H9 (cell line): ENCODE measurements at regions not wholly inside any gene's neighbourhood (a gene's known extent, or its start where the extent isn't known, plus 50 kb on each side); places are given as distances from the start of the nearest gene placed in this dataset.
"Not testable (repeated sequence)": the region's sequence is repeated elsewhere in the genome, so short reads cannot be mapped to it uniquely, and the experiment has no call there.

Experiments used
- DNase-seq: peaks from one replicate; pipeline ENCODE4 v3.0.0-alpha.2; 2017
- H2AFZ ChIP-seq: one replicate; pipeline ENCODE4 v1.6.1; 2013; ENCODE audit warnings: mild to moderate bottlenecking, low read length, control low read depth, moderate library complexity
- H2AK5ac ChIP-seq: 2 replicates; pipeline ENCODE4 v1.6.1; 2013; ENCODE audit warnings: low read length, control low read depth, mixed read lengths; ENCODE audit not compliant: insufficient read length
- H2BK120ac ChIP-seq: one replicate; pipeline ENCODE4 v1.6.1; 2013; ENCODE audit warnings: low read depth, mild to moderate bottlenecking, low read length, control low read depth, inconsistent platforms; ENCODE audit not compliant: poor library complexity, severe bottlenecking
- H2BK12ac ChIP-seq: 2 replicates; pipeline ENCODE4 v1.6.1; 2013; ENCODE audit warnings: low read length, control low read depth, mixed read lengths, low read depth; ENCODE audit not compliant: insufficient read length
- H2BK15ac ChIP-seq: 2 replicates; pipeline ENCODE4 v1.6.1; 2013; ENCODE audit warnings: low read depth, low read length, control low read depth
- H2BK20ac ChIP-seq: one replicate; pipeline ENCODE4 v1.6.1; 2013; ENCODE audit warnings: low read depth, mild to moderate bottlenecking, low read length, control low read depth, inconsistent platforms; ENCODE audit not compliant: poor library complexity, severe bottlenecking
- H2BK5ac ChIP-seq: 2 replicates; pipeline ENCODE4 v1.6.1; 2013; ENCODE audit warnings: low read length, control low read depth, mixed read lengths; ENCODE audit not compliant: insufficient read length
- H3K14ac ChIP-seq: 2 replicates; pipeline ENCODE4 v1.6.1; 2013; ENCODE audit warnings: low read length, control low read depth; ENCODE audit not compliant: insufficient read depth
- H3K18ac ChIP-seq: 2 replicates; pipeline ENCODE4 v1.6.1; 2013; ENCODE audit warnings: low read depth, mild to moderate bottlenecking, mixed read lengths, low read length, control low read depth; ENCODE audit not compliant: insufficient read length
- H3K23ac ChIP-seq: 2 replicates; pipeline ENCODE4 v1.6.1; 2013; ENCODE audit warnings: low read length, control low read depth, mixed read lengths, low read depth; ENCODE audit not compliant: insufficient read length
- H3K23me2 ChIP-seq: 2 replicates; pipeline ENCODE4 v1.6.1; 2013; ENCODE audit warnings: low read depth, mild to moderate bottlenecking, mixed read lengths, low read length, control low read depth; ENCODE audit not compliant: insufficient read length, poor library complexity, severe bottlenecking
- H3K27ac ChIP-seq: 2 replicates; pipeline ENCODE4 v1.5.1; 2013; ENCODE audit warnings: low read length, control low read depth, mixed read lengths, low read depth; ENCODE audit not compliant: insufficient read length
- H3K27me3 ChIP-seq: 2 replicates; pipeline ENCODE4 v1.6.1; 2013; ENCODE audit warnings: low read length, control low read depth, inconsistent platforms; ENCODE audit not compliant: insufficient read depth
- H3K4ac ChIP-seq: 2 replicates; pipeline ENCODE4 v1.6.1; 2013; ENCODE audit warnings: low read depth, mild to moderate bottlenecking, control low read depth, inconsistent platforms, low read length, moderate library complexity
- H3K4me1 ChIP-seq: 2 replicates; pipeline ENCODE4 v1.6.1; 2013; ENCODE audit warnings: low read length, control low read depth, inconsistent platforms; ENCODE audit not compliant: insufficient read depth
- H3K4me2 ChIP-seq: 2 replicates; pipeline ENCODE4 v1.6.1; 2013; ENCODE audit warnings: low read length, control low read depth, mixed read lengths; ENCODE audit not compliant: insufficient read length, insufficient read depth
- H3K56ac ChIP-seq: 2 replicates; pipeline ENCODE4 v1.6.1; 2013; ENCODE audit warnings: low read depth, mild to moderate bottlenecking, mixed read lengths, low read length, control low read depth; ENCODE audit not compliant: insufficient read length
- H3K79me1 ChIP-seq: 2 replicates; pipeline ENCODE4 v1.6.1; 2013; ENCODE audit warnings: low read depth, mild to moderate bottlenecking, moderate library complexity, low read length, control low read depth, inconsistent platforms; ENCODE audit not compliant: insufficient read depth, poor library complexity, severe bottlenecking
- H3K79me2 ChIP-seq: 2 replicates; pipeline ENCODE4 v1.6.1; 2013; ENCODE audit warnings: low read length, control low read depth, inconsistent platforms; ENCODE audit not compliant: insufficient read depth
- H3K9ac ChIP-seq: 2 replicates; pipeline ENCODE4 v1.6.1; 2013; ENCODE audit warnings: low read length, control low read depth, mixed read lengths; ENCODE audit not compliant: insufficient read length; ENCODE audit errors: extremely low read depth
- H3K9me3 ChIP-seq: one replicate; pipeline ENCODE4 v1.6.1; 2013; ENCODE audit warnings: low read depth, low read length, inconsistent platforms; ENCODE audit not compliant: control insufficient read depth
- H3T11ph ChIP-seq: one replicate; pipeline ENCODE4 v1.6.1; 2013; ENCODE audit warnings: mild to moderate bottlenecking, low read length, control low read depth, inconsistent platforms
- H4K20me1 ChIP-seq: one replicate; pipeline ENCODE4 v1.6.1; 2013; ENCODE audit not compliant: control insufficient read depth, insufficient read length, insufficient read depth
- H4K5ac ChIP-seq: 2 replicates; pipeline ENCODE4 v1.6.1; 2013; ENCODE audit warnings: low read depth, mild to moderate bottlenecking, mixed read lengths, low read length, control low read depth; ENCODE audit not compliant: insufficient read length
- H4K8ac ChIP-seq: replicated peaks from 2 replicates; pipeline ENCODE4 v1.6.1; 2013; ENCODE audit warnings: low read length, control low read depth, mixed read lengths, low read depth; ENCODE audit not compliant: insufficient read length
- H4K91ac ChIP-seq: 2 replicates; pipeline ENCODE4 v1.6.1; 2013; ENCODE audit warnings: low read depth, mild to moderate bottlenecking, moderate library complexity, mixed read lengths, low read length, control low read depth; ENCODE audit not compliant: insufficient read length
- H3K27ac Mint-ChIP-seq, 3 experiments: 2 replicates in 2 of 3; 3 replicates in 1 of 3; pipeline ENCODE4 v1.8.0; 2020 to 2021; ENCODE audit warnings: mixed read lengths in 3 of 3, mild to moderate bottlenecking in 1 of 3, moderate library complexity in 1 of 3
- H3K27me3 Mint-ChIP-seq: 2 replicates; pipeline ENCODE4 v1.8.0; 2021; ENCODE audit warnings: low read depth, mild to moderate bottlenecking, moderate library complexity, mixed read lengths
- H3K36me3 Mint-ChIP-seq, 3 experiments: 2 replicates in 2 of 3; 3 replicates in 1 of 3; pipeline ENCODE4 v1.8.0; 2020 to 2021; ENCODE audit warnings: low read depth in 3 of 3, mixed read lengths in 3 of 3; ENCODE audit not compliant: insufficient read depth in 1 of 3
- H3K4me1 Mint-ChIP-seq, 2 experiments: 2 replicates each; pipeline ENCODE4 v1.8.0; 2020; ENCODE audit warnings: mixed read lengths in 2 of 2
- H3K4me3 Mint-ChIP-seq, 2 experiments: 2 replicates in 1 of 2; 3 replicates in 1 of 2; pipeline ENCODE4 v1.8.0; 2020 to 2021; ENCODE audit warnings: mild to moderate bottlenecking in 2 of 2, mixed read lengths in 2 of 2, moderate library complexity in 1 of 2
- H3K9me3 Mint-ChIP-seq, 2 experiments: 2 replicates in 1 of 2; 3 replicates in 1 of 2; pipeline ENCODE4 v1.8.0; 2020; ENCODE audit warnings: mild to moderate bottlenecking in 2 of 2, mixed read lengths in 2 of 2, moderate library complexity in 1 of 2
- CTCF ChIP-seq: fragments of 200-600 bp; sonication (generic); conservative IDR thresholded peaks from 3 replicates; pipeline ENCODE4 v1.8.0; 2021; ENCODE audit warnings: antibody characterized with exemption, mild to moderate bottlenecking
- WGBS: extraction: QIAGEN DNeasy Blood & Tissue Kit; methylation state at CpG from one replicate; pipeline ENCODE4 v1.1.7; 2013; ENCODE audit warnings: missing lambda C conversion rate, low lambda C conversion rate, mixed read lengths; ENCODE audit not compliant: insufficient read length; ENCODE audit errors: extremely low coverage; 5-methylcytosine and 5-hydroxymethylcytosine counted together

- Histone ChIP-seq H3K9me3 (peaks cover 2% of the 10 kb centered on the region), H3T11ph (no peak overlapping the region), H2BK12ac (no peak overlapping the region), H4K91ac (no peak overlapping the region), H3K9ac (no peak overlapping the region), H2BK20ac (no peak overlapping the region), H3K23ac (no peak overlapping the region), H2AK5ac (no peak overlapping the region), H4K5ac (no peak overlapping the region), H2BK120ac (no peak overlapping the region), H3K79me1 (no peaks in the 10 kb centered on the region), H3K56ac (no peak overlapping the region), H2AFZ (no peak overlapping the region), H2BK5ac (no peak overlapping the region), H3K27me3 (no peaks in the 10 kb centered on the region), H3K27ac (no peak overlapping the region), H3K4me1 (no peaks in the 10 kb centered on the region), H4K8ac (no peak overlapping the region), H3K18ac (no peak overlapping the region), H3K4ac (no peak overlapping the region), H2BK15ac (no peak overlapping the region), H3K4me2 (no peak overlapping the region), H4K20me1 (no peaks in the 10 kb centered on the region), H3K14ac (no peak overlapping the region), H3K23me2 (no peaks in the 10 kb centered on the region), H3K79me2 (no peaks in the 10 kb centered on the region)
- no CpG with 5 or more reads among the region's 6 CpGs for WGBS
- H3K27me3 Mint-ChIP-seq = peaks cover 5% of the 10 kb centered on the region
- no peak for DNase-seq
- no peak for TF ChIP-seq CTCF
- H3K27ac Mint-ChIP-seq = no peak overlapping the region
- H3K4me1 Mint-ChIP-seq = peaks cover 4 to 12% of the 10 kb centered on the region in 2 experiments; a peak in 2 of 4 replicates
- H3K9me3 Mint-ChIP-seq = peaks cover 19% of the 10 kb centered on the region in 2 experiments
- H3K36me3 Mint-ChIP-seq = peaks cover 0 to 5% (median 2%) of the 10 kb centered on the region in 3 experiments; a peak in 4 of 7 replicates
- H3K4me3 Mint-ChIP-seq = no peak overlapping the region
Observed at GRCh38 chr7:149353739-149354504, 91.9 kb downstream of the ZNF783 start.

GRCh38 chr7:149355035-149355389 is 93.0 kb downstream of the ZNF783 start:
- no CpG with 5 or more reads among the region's 11 CpGs for WGBS
- H3K4ac ChIP-seq, H3T11ph ChIP-seq, H3K27ac ChIP-seq, H4K20me1 ChIP-seq, H3K9me3 ChIP-seq, H3K36me3 Mint-ChIP-seq, H3K79me1 ChIP-seq, H3K18ac ChIP-seq, H2AK5ac ChIP-seq, H3K56ac ChIP-seq, H2BK5ac ChIP-seq, H3K14ac ChIP-seq, H2BK12ac ChIP-seq, H3K27me3 ChIP-seq, H3K79me2 ChIP-seq, H2BK20ac ChIP-seq, H3K9ac ChIP-seq, H4K8ac ChIP-seq, H4K5ac ChIP-seq, H2AFZ ChIP-seq, H4K91ac ChIP-seq, H2BK120ac ChIP-seq, H3K23me2 ChIP-seq, H3K4me1 ChIP-seq, DNase-seq, H3K23ac ChIP-seq, H3K27me3 Mint-ChIP-seq, H2BK15ac ChIP-seq: not testable (repeated sequence)
- Mint-ChIP-seq H3K4me1 (peaks cover 4 to 12% of the 10 kb centered on the region in 2 experiments; a peak in 2 of 4 replicates), H3K4me3 (peak overlapping the region in 1 of 2 experiments; percentile 79; a peak in 1 of 5 replicates), H3K27ac (peak overlapping the region in 1 of 3 experiments; percentile 76; a peak in 2 of 7 replicates), H3K9me3 (peaks cover 12 to 14% of the 10 kb centered on the region in 2 experiments)
- H3K4me2 ChIP-seq = peak overlapping the region; percentile 23
